Left cardiac atrium (tissue), 4 donors: ENCODE measurements at regions not wholly inside any gene's neighbourhood (a gene's known extent, or its start where the extent isn't known, plus 50 kb on each side); places are given as distances from the start of the nearest gene placed in this dataset.

ENCODE experiments used
- ATAC-seq, 2 donors: fragments of 200-7000 bp; cut with Tn5 transposase; one replicate each; pipeline ENCODE4 v1.9.1; 2020; ENCODE audit warnings: mild to moderate bottlenecking in 2 of 2, moderate library complexity in 2 of 2
- DNase-seq: peaks from one replicate; pipeline ENCODE4 v3.0.0-alpha.2; 2020
- intact Hi-C, 2 donors: fragments of 100-400 bp; cut with DNase I; formaldehyde crosslinking; loops; one replicate each; pipeline versions ENCODE4 v1.14.1 to v1.15.1; 2022 to 2023
- donor health status: DM: no; HTN: yes; CAD: no.
- donor health status: DM: no; HTN: yes; CAD: no; lungs with severe emphysema.
- donor health status: DM: yes; HTN: yes; CAD: no.
- donor health status: Dilated cardiomyopathy.

DNA sequence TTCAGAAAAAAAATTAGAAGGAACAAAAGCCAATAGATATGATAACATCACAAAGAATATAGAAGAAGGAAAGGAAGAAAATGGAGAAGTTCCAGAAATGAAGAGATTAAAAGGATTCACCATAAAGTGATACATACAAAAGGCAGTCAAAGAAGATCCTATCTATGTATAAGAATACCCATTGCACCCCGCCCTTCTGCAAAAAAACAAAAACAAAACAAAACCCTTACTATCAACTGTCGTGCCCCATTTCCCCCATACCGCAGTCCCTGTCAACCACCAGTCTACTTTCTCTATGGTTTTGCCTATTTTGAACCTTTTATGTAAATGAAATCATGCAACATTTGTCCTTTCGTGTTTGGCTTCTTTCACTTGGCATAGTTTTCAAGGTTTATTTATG is 385.6 kb downstream of the PRDM5 start:
- DNase-seq (no peak), ATAC-seq (no peak)
- intact Hi-C loops: no loop called here

DNA sequence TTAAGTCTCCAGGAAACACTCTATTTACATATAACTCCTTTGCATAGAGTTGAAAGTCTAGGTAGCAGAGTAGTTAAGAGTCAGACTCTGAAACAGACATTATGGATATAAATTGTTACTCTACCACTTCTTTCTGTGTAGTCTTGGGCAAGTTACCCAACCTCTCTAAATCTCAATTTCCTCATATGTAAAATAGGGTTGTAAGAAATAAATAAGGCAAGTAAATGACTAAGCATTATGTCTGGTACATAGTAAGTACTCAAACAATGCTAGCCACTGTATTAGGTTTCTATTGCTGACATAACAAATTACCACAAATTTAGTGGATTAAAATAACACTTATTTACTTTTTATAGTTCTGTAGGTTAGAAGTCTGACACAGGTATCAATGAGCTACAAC is 394.1 kb downstream of the PRDM5 start:
- no peak for DNase-seq
- intact Hi-C loops: no loop called here
- no peak for ATAC-seq

- intact Hi-C loops: no loop called here
- no peak for DNase-seq
These were observed 396.5 kb downstream of the PRDM5 start for GRCh38 chr4:120526033-120526432.

DNA sequence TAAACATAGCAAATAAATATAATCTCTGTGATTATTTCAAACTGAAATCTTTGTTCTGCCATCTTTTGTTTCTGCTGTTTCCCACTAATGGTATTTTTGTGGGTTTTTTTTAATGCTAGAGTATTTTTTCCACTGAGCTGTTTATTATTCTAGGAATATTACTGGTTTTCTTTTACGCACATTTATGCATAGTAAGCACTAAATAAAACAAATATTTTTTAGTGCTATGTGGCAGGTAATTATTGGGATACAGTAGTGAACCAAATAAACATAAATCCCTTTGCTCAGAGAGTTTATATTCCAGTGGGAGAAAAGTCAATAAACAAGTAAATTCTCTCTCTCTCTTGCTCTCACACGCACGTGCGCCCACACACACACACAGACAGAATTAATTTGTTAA is 397.4 kb downstream of the PRDM5 start:
- ATAC-seq (no peak), DNase-seq (no peak)
- intact Hi-C loops: no loop called here

More at GRCh38 chr4:120526033-120526432, 396.5 kb downstream of the PRDM5 start:
- ATAC-seq: no peak

DNA sequence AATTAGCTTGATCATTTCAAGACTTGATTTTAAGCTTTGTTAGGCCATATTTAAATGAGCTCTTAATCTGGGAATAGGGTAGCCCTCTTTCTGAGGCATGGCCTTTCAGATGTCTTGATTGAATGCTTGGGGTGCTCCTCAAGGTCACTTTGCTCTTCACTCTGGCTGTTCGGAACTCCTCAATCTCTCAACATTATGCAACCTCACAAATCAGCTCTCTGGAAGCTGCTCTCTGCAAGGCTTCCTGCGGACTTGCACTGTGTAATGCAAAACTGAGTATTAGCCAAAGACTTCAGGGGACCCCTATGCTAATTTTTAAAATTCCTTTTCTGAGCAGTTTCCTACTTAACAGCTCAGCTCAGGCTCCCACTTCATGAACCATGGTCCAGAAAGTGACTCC is 398.3 kb downstream of the PRDM5 start:
- intact Hi-C loops: no loop called here
- ATAC-seq (no peak), DNase-seq (no peak)

DNA sequence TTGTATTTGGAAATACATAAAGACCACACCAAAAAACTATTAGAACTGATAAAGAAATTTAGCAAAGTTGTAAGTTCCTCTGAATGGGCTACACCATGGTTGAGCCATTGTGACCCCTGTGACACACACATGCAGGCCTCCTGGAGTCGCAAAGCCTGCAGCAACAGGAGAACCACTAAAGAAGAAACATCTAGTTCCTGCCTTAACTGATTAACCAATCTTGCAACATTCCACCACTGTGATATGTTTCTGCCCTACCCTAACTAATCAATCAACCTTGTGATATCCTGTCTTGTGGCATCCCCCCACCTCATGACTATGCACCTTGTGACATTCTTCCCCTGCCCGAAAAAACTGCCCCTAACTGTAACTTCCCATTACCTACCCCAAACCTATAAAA is 401.8 kb downstream of the PRDM5 start:
- no peak for DNase-seq
- intact Hi-C loops: no loop called here
- ATAC-seq: no peak

DNA sequence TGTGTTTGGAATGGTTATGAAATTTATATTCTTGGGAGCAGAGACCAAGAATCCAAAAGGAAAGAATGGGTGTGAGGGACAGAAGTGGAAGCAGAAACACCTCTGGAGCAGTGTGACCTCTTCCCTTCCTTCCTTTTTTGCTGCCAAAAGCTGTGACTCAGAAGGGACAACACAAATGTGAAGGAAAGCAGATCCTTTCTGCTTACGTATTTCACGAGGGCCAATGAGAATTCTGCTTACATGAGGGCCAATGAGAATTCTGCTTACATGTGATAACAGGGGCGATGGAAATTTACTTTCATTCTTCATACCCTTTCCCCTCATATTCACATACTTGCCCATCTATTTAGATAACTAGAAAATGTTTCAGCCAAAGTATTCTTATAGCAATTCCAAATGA is 404.6 kb downstream of the PRDM5 start:
- intact Hi-C loops: no loop called here
- DNase-seq (peak; percentile 25), ATAC-seq (peak; percentile 86 to 90)

DNA sequence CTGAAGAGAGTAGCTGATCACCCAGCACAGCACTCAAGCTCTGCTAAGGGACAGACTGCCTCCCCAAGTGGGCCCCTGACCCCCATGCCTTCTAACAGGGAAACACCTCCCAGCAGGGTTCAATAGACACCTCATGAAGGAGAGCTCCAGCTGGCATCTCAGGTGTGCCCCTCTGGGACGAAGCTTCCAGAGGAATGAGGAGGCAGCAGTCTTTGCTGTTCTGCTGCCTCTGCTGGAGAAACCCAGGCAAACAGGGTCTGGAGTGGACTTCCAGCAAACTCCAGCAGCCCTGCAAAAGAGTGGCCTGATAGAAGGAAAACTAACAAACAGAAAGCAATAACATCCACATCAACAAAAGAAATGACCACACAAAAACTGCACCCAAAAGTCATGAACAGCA is 412.8 kb downstream of the PRDM5 start:
- DNase-seq (no peak), ATAC-seq (no peak)
- intact Hi-C loops: no loop called here

DNA sequence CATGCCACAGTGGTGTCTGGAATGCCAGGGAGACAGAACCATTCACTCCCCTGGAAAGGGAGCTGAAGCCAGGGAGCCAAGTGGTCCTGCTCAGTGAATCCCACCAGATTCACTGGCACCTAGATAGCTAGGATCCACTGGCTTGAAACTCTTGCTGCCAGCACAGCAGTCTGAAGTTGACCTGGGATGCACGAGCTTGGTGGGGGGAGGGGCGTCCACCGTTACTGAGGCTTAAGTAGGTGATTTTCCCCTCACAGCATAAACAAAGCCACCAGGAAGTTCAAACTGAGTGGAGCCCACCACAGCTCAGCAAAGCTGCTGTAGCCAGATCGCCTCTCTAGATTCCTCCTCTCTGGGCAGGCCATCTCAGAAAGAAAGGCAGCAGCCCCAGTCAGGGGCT is 413.3 kb downstream of the PRDM5 start:
- ATAC-seq: no peak
- intact Hi-C loops: no loop called here
- DNase-seq: no peak

DNA sequence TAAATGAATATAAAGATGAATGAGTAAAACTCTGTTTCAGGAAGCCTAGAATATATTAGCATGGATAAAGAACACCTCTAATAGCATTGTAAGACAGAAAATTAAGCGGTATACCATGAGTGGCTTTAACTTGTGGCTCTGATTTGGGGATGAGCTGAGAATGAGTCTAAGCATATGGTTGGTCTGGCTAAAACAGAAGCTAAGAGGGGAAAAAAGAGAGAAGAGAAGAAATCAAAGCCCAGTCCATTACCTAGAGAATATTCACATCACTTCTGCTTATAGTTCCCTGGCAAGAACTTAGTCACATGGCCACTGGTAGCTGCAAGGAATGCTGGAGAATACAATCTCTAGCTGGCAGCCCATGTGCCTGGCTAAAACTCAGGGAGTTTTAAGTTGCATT is 414.5 kb downstream of the PRDM5 start:
- ATAC-seq (no peak), DNase-seq (no peak)
- intact Hi-C loops: no loop called here

GRCh38 chr4:120506536-120506935 is 416.0 kb downstream of the PRDM5 start:
- DNase-seq (no peak), ATAC-seq (no peak)
- intact Hi-C loops: no loop called here

- ATAC-seq (no peak), DNase-seq (no peak)
- intact Hi-C loops: no loop called here
These were observed 423.8 kb downstream of the PRDM5 start for GRCh38 chr4:120498678-120499077.

DNA sequence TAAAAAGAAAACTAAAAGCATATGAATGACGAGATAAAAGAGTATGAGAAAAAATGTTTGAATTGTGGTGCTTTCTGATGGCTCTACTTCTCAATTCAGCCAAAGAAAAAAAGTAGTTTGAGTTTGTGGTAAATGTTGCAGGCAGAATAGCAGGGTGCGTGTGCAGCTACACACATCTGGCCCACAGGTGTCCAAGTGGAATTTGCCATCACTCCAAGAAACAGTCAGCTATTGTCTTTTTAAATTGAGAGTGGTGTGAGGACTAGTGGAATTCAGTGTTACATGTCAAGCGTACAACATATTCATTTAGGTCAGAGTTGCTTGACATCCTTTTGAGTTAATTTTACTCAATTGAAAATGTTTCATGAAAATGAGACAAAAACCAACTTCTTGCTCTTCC is 424.8 kb upstream of the MAD2L1 start:
- ATAC-seq (no peak), DNase-seq (no peak)
- intact Hi-C loops: no loop called here

GRCh38 chr4:120481756-120482155 is 415.1 kb upstream of the MAD2L1 start:
- no peak for DNase-seq
- intact Hi-C loops: no loop called here
- ATAC-seq: no peak

- intact Hi-C loops: no loop called here
- DNase-seq (no peak), ATAC-seq (no peak)
These were observed 405.9 kb upstream of the MAD2L1 start for GRCh38 chr4:120472447-120473131.

DNA sequence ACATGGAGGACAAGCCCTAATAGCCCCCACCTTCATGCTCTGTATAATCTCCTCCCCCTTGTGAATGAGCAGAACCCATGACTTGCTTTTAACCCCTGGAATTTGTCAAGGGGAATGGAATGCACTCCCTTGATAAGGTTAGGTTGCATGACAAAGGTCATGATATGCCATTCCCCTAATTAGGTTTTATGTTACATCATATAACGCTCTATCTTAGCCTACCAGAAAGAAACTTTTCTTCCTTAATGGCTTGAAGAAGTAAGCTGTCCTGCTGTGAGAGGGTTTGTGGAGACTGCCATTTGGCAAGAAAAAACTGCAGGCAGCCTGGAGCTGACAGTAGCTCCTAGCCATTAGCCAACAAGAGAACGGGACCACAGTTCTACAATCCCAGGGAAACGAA is 399.8 kb upstream of the MAD2L1 start:
- intact Hi-C loops: no loop called here
- DNase-seq: no peak
- ATAC-seq: no peak

DNA sequence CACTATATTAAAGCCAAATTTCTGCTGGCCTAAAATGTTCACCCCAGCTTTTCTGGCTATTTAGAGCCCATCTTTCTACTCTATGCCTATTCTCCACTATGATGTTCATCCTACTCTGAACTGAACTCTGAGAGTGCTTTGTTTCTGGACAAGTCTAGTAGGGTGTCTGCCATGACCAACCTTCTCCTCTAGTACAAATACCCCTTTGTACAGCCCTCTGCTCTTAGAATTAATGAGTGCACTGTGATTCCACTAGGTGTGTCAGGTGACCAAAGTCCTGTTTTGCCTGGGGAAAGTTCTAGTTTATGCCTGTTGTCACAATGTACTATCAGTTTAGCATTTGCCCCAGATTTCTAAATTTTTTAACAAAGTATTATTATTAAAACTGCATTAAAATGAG is 388.1 kb upstream of the MAD2L1 start:
- DNase-seq (no peak), ATAC-seq (no peak)
- intact Hi-C loops: no loop called here

DNA sequence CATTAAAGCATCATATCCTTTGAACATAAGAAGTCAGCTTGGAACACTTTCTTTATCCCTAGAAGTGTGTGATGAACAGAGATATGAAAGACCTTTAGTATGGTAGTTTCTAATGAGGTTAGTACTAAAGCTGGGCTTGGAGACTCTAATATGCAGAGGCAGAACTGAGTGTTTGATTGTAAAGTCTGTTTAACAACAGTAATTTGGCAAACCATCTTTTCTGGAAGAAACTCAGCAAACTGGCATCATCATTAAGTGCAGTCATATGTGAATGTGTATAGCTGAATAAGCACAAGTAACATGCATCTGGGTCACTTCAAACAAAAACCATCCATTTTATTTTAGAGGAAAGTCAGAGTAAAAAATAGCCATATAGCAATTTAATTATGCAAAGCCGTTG is 385.9 kb upstream of the MAD2L1 start:
- ATAC-seq: no peak
- intact Hi-C loops: no loop called here
- DNase-seq: no peak

- ATAC-seq: no peak
- DNase-seq: no peak
- intact Hi-C loops: no loop called here
These were observed 385.4 kb upstream of the MAD2L1 start for GRCh38 chr4:120452001-120452400.

- DNase-seq: no peak
- intact Hi-C loops: no loop called here
These were observed 381.1 kb upstream of the MAD2L1 start for GRCh38 chr4:120447774-120448173.

GRCh38 chr4:120446051-120446567 is 379.5 kb upstream of the MAD2L1 start:
- no peak for ATAC-seq
- DNase-seq: no peak
- intact Hi-C loops: no loop called here

More at GRCh38 chr4:120447774-120448173, 381.1 kb upstream of the MAD2L1 start:
- no peak for ATAC-seq

DNA sequence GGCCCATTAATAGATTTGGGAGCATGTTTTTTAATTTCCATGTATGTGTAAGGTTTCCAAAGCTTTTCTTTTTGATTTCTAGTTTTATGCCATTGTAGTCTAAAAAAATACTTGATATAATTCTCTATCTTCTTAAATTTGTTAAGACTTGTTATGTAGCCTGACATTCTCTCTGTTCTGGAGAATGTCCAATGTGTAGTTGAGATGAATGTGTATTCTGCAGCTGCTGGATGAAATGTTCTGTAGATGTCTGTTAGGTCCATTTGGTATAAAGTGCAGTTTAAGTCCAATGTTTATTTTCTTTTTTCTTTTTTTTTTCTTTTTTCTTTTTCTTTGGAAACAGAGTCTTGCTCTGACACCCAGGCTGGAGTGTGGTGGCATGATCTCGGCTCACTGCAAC is 378.5 kb upstream of the MAD2L1 start:
- intact Hi-C loops: no loop called here
- no peak for ATAC-seq
- no peak for DNase-seq
